Stomach (tissue), 4 donors: ENCODE measurements at regions not wholly inside any gene's neighbourhood (a gene's known extent, or its start where the extent isn't known, plus 50 kb on each side); places are given as distances from the start of the nearest gene placed in this dataset.

ENCODE experiments used
- POLR2A ChIP-seq, 4 donors: fragments of 450-650 bp; IDR thresholded peaks; one replicate each; pipeline ENCODE4 v1.6.1; 2016; ENCODE audit warnings: antibody characterized with exemption in 4 of 4, control low read depth in 2 of 4, mild to moderate bottlenecking in 1 of 4, moderate library complexity in 1 of 4
- POLR2AphosphoS5 ChIP-seq, 3 donors: sonication (generic); formaldehyde crosslinking; IDR thresholded peaks; one replicate each; pipeline ENCODE4 v1.6.1; 2016; ENCODE audit warnings: antibody characterized with exemption in 3 of 3
- TF ChIP-seq, protein P1 (sequence below), 7 experiments: fragments of 450-650 bp in 4 of 7; fragments of 200-600 bp in 3 of 7; sonication (generic) in 3 of 7; IDR thresholded peaks; one replicate each; pipeline ENCODE4 v1.5.1; 2016 to 2019; ENCODE audit warnings: antibody characterized with exemption in 7 of 7, control low read depth in 2 of 7, mild to moderate bottlenecking in 1 of 7

DNA sequence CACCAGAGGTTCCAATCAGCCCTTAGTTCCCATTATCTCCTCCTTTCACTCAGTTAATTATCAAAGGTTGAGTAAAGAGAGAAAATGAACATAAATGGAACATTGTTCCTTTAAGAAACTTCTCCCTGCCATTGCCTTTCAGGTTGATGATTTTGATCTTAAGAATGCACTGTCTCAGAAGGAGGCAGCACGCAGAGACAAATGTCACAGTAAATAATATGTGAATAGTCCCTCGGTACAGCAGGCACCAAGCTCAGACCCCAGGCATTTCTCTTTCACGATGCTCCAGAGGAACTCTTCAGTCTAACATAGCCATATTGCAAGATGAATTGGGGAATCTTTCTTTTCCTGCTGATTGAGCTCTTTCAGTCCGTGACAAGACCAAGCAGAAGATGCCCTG is 435.3 kb upstream of the SPTLC3 start:
- TF ChIP-seq, protein P1, sequence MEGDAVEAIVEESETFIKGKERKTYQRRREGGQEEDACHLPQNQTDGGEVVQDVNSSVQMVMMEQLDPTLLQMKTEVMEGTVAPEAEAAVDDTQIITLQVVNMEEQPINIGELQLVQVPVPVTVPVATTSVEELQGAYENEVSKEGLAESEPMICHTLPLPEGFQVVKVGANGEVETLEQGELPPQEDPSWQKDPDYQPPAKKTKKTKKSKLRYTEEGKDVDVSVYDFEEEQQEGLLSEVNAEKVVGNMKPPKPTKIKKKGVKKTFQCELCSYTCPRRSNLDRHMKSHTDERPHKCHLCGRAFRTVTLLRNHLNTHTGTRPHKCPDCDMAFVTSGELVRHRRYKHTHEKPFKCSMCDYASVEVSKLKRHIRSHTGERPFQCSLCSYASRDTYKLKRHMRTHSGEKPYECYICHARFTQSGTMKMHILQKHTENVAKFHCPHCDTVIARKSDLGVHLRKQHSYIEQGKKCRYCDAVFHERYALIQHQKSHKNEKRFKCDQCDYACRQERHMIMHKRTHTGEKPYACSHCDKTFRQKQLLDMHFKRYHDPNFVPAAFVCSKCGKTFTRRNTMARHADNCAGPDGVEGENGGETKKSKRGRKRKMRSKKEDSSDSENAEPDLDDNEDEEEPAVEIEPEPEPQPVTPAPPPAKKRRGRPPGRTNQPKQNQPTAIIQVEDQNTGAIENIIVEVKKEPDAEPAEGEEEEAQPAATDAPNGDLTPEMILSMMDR (IDR thresholded peaks at IDR 0.05): no peak
- TF ChIP-seq POLR2A (IDR thresholded peaks at IDR 0.05) (no peak), POLR2AphosphoS5 (IDR thresholded peaks at IDR 0.05) (no peak)
